ENCODE measurements at regions not wholly inside any gene's neighbourhood (a gene's known extent, or its start where the extent isn't known, plus 50 kb on each side); places are given as distances from the start of the nearest gene placed in this dataset.

DNA sequence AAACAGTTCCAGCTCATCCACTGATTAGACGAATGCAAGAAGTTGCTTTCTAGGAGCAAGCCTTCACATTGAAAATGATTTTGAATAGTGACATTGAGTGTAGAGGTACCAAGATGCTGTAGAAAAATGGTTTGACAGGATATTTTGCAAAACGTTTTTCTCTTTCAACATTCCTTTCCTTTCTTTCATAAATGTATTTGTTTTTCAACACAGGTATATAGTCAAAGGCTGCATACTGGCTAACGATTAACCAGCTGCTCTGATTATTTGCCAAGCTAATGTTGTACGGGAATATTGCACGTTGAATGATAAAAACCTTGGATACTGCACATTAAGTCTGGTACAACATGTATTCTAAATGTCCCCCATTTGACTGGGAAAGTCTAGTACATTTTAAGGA, 78.8 kb upstream of the TENT5A start:
- H3F3A ChIP-seq (ENCODE audit: control insufficient read depth, insufficient read depth), result no peaks in the 10 kb centered on the region
- H3K4me3 ChIP-seq (ENCODE audit: low read length), result no peak overlapping the region
- no peaks in the 10 kb centered on the region for H3K9me2 ChIP-seq (replicated peaks; ENCODE audit: control insufficient read depth, low read length)
- H4K20me1 ChIP-seq (ENCODE audit: control insufficient read depth, insufficient read depth, low read depth, low read length), result no peaks in the 10 kb centered on the region
- H3K27ac ChIP-seq (ENCODE audit: low read depth, low read length), result no peak overlapping the region
- TF ChIP-seq, protein P1, sequence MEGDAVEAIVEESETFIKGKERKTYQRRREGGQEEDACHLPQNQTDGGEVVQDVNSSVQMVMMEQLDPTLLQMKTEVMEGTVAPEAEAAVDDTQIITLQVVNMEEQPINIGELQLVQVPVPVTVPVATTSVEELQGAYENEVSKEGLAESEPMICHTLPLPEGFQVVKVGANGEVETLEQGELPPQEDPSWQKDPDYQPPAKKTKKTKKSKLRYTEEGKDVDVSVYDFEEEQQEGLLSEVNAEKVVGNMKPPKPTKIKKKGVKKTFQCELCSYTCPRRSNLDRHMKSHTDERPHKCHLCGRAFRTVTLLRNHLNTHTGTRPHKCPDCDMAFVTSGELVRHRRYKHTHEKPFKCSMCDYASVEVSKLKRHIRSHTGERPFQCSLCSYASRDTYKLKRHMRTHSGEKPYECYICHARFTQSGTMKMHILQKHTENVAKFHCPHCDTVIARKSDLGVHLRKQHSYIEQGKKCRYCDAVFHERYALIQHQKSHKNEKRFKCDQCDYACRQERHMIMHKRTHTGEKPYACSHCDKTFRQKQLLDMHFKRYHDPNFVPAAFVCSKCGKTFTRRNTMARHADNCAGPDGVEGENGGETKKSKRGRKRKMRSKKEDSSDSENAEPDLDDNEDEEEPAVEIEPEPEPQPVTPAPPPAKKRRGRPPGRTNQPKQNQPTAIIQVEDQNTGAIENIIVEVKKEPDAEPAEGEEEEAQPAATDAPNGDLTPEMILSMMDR (IDR thresholded peaks at IDR 0.05; ENCODE audit: low read depth, low read length, poor library complexity, severe bottlenecking), result no peak
- no peak for TF ChIP-seq EZH2phosphoT487 (IDR thresholded peaks at IDR 0.05; ENCODE audit: borderline replicate concordance, low read length)
- H3K27me3 ChIP-seq (ENCODE audit: control insufficient read depth, low read length), result no peaks in the 10 kb centered on the region
- no peaks in the 10 kb centered on the region for H3K79me2 ChIP-seq (ENCODE audit: control insufficient read depth, low read length)
- no peak overlapping the region for H3K4me2 ChIP-seq (ENCODE audit: low read length)
- H3K9me3 ChIP-seq (ENCODE audit: control insufficient read depth, insufficient read depth, low read length), result no peaks in the 10 kb centered on the region
- no peaks in the 10 kb centered on the region for H3K4me1 ChIP-seq (ENCODE audit: control insufficient read depth, low read length)
- no peaks in the 10 kb centered on the region for H3K36me3 ChIP-seq (ENCODE audit: control insufficient read depth, low read length)

DNA sequence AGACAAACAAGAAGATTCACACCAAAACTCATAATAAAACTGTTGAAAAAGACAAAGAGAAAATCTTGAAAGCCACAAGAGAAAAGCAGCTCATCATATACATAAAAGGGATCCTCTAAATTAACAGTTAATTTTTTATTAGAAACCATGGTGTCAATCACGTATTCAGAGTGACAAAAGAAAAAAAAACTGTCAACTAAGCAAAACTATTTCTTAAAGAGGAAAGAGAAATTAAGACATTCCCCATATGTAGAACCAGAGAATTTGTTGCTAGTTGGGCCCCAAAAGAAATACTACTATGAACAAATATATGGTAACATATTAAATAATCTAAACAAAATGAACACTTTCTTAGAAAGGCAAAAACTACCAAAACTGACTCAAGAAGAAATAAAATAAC, 74.3 kb upstream of the TENT5A start:
- Histone ChIP-seq H3K4me1 (ENCODE audit: control insufficient read depth, low read length) (no peaks in the 10 kb centered on the region), H3K4me2 (ENCODE audit: low read length) (no peak overlapping the region), H3K9me3 (ENCODE audit: control insufficient read depth, insufficient read depth, low read length) (no peaks in the 10 kb centered on the region), H4K20me1 (ENCODE audit: control insufficient read depth, insufficient read depth, low read depth, low read length) (no peaks in the 10 kb centered on the region), H3K4me3 (ENCODE audit: low read length) (no peak overlapping the region), H3F3A (ENCODE audit: control insufficient read depth, insufficient read depth) (no peaks in the 10 kb centered on the region), H3K27ac (ENCODE audit: low read depth, low read length) (no peak overlapping the region), H3K27me3 (ENCODE audit: control insufficient read depth, low read length) (no peaks in the 10 kb centered on the region), H3K9me2 (replicated peaks; ENCODE audit: control insufficient read depth, low read length) (no peaks in the 10 kb centered on the region), H3K79me2 (ENCODE audit: control insufficient read depth, low read length) (no peaks in the 10 kb centered on the region), H3K36me3 (ENCODE audit: control insufficient read depth, low read length) (no peaks in the 10 kb centered on the region)
- TF ChIP-seq, protein P1 (IDR thresholded peaks at IDR 0.05; ENCODE audit: low read depth, low read length, poor library complexity, severe bottlenecking), result no peak
- no peak for TF ChIP-seq EZH2phosphoT487 (IDR thresholded peaks at IDR 0.05; ENCODE audit: borderline replicate concordance, low read length)

DNA sequence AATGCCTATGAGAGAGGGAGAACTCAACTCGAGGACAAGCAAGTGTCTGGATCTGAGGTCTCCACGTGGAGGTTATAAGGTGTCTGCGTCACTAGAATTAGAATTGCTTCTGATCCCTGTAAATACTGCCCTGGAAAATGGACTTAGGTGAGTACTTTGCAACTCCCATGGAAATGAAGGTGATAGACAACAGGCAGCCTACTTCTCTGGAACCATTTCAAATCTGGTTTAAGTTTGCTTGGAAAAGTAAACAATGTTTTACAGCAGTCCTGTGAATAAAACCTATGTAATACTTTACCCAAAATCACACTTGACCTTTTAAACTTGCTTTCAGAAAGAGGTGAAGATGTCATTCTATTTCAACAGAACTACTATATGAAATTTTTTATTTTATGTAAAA, 70.1 kb upstream of the TENT5A start:
- Histone ChIP-seq H3K36me3 (ENCODE audit: control insufficient read depth, low read length) (no peaks in the 10 kb centered on the region), H3K4me2 (ENCODE audit: low read length) (no peak overlapping the region), H3K27ac (ENCODE audit: low read depth, low read length) (no peak overlapping the region), H3K4me1 (ENCODE audit: control insufficient read depth, low read length) (no peaks in the 10 kb centered on the region), H3K4me3 (ENCODE audit: low read length) (no peak overlapping the region), H3K9me3 (ENCODE audit: control insufficient read depth, insufficient read depth, low read length) (no peaks in the 10 kb centered on the region), H4K20me1 (ENCODE audit: control insufficient read depth, insufficient read depth, low read depth, low read length) (no peaks in the 10 kb centered on the region), H3K27me3 (ENCODE audit: control insufficient read depth, low read length) (no peaks in the 10 kb centered on the region), H3K9me2 (replicated peaks; ENCODE audit: control insufficient read depth, low read length) (no peaks in the 10 kb centered on the region), H3K79me2 (ENCODE audit: control insufficient read depth, low read length) (no peaks in the 10 kb centered on the region), H3F3A (ENCODE audit: control insufficient read depth, insufficient read depth) (no peaks in the 10 kb centered on the region)
- TF ChIP-seq, protein P1 (IDR thresholded peaks at IDR 0.05; ENCODE audit: low read depth, low read length, poor library complexity, severe bottlenecking), result no peak
- TF ChIP-seq EZH2phosphoT487 (IDR thresholded peaks at IDR 0.05; ENCODE audit: borderline replicate concordance, low read length), result no peak

DNA sequence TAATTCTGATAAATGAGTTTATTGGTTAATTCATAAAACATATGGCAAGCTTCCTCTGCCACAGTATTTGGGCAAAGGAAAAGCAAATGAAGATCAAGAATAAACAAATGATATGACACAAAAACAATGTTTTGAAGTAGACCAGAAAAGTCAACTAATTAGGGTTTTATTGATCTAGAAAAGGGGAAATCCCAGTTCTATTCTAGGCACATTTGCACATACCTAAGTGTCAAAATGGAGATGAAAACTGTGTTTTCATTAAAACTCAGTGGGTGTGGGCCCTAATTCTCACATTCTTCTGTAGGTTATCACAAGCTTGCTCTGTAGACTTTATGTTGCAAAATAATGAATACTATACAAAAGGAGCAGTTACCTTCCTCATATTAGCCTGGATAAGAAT, 69.0 kb upstream of the TENT5A start:
- H3K36me3 ChIP-seq (ENCODE audit: control insufficient read depth, low read length), result no peaks in the 10 kb centered on the region
- no peak overlapping the region for H3K4me2 ChIP-seq (ENCODE audit: low read length)
- no peak overlapping the region for H3K27ac ChIP-seq (ENCODE audit: low read depth, low read length)
- H3K79me2 ChIP-seq (ENCODE audit: control insufficient read depth, low read length), result no peaks in the 10 kb centered on the region
- H3K4me3 ChIP-seq (ENCODE audit: low read length), result no peak overlapping the region
- no peaks in the 10 kb centered on the region for H3F3A ChIP-seq (ENCODE audit: control insufficient read depth, insufficient read depth)
- TF ChIP-seq EZH2phosphoT487 (IDR thresholded peaks at IDR 0.05; ENCODE audit: borderline replicate concordance, low read length), result no peak
- TF ChIP-seq, protein P1 (IDR thresholded peaks at IDR 0.05; ENCODE audit: low read depth, low read length, poor library complexity, severe bottlenecking), result no peak
- no peaks in the 10 kb centered on the region for H3K9me3 ChIP-seq (ENCODE audit: control insufficient read depth, insufficient read depth, low read length)
- H3K4me1 ChIP-seq (ENCODE audit: control insufficient read depth, low read length), result no peaks in the 10 kb centered on the region
- no peaks in the 10 kb centered on the region for H3K27me3 ChIP-seq (ENCODE audit: control insufficient read depth, low read length)
- H3K9me2 ChIP-seq (replicated peaks; ENCODE audit: control insufficient read depth, low read length), result no peaks in the 10 kb centered on the region
- no peaks in the 10 kb centered on the region for H4K20me1 ChIP-seq (ENCODE audit: control insufficient read depth, insufficient read depth, low read depth, low read length)

Data from DOHH2 (cell line).